Hepatocyte (in vitro differentiated cells): ENCODE measurements at regions not wholly inside any gene's neighbourhood (a gene's known extent, or its start where the extent isn't known, plus 50 kb on each side); places are given as distances from the start of the nearest gene placed in this dataset.

ENCODE experiments used
- EZH2 ChIP-seq: fragments of 200-600 bp; sonication (generic); IDR thresholded peaks from 2 replicates; pipeline ENCODE4 v1.6.1; 2016; ENCODE audit warnings: antibody characterized with exemption, mild to moderate bottlenecking, borderline replicate concordance
- TF ChIP-seq, protein P1 (sequence below): fragments of 200-600 bp; sonication (generic); IDR thresholded peaks from 2 replicates; pipeline ENCODE4 v1.5.1; 2016; ENCODE audit warnings: antibody characterized with exemption, mild to moderate bottlenecking; ENCODE audit not compliant: poor library complexity

DNA sequence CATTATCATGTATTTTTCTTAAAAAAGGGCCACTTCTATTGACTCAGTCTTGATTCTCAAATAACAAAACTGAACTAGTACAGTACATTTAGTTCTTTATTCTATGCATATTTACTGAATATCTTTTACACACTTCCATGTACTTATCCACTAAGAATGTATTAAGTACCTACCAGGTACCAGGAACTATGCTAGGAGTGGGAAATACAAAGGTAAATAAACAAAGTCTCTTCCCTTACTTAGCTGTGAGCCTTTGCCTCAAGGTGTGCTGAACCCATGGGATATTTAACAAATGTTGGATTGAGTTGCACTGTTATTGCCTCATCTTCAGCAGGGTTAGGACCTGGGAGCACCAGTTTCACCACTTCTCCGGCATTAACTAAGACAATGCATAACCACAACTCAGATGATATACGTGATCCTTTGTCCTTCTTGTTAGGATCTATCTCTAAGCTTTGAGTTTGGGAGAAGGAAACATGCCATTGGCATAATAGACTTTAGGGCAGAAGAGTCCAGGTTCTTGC, 533.9 kb downstream of the TFAP2B start:
- no peak for TF ChIP-seq EZH2
- TF ChIP-seq, protein P1, sequence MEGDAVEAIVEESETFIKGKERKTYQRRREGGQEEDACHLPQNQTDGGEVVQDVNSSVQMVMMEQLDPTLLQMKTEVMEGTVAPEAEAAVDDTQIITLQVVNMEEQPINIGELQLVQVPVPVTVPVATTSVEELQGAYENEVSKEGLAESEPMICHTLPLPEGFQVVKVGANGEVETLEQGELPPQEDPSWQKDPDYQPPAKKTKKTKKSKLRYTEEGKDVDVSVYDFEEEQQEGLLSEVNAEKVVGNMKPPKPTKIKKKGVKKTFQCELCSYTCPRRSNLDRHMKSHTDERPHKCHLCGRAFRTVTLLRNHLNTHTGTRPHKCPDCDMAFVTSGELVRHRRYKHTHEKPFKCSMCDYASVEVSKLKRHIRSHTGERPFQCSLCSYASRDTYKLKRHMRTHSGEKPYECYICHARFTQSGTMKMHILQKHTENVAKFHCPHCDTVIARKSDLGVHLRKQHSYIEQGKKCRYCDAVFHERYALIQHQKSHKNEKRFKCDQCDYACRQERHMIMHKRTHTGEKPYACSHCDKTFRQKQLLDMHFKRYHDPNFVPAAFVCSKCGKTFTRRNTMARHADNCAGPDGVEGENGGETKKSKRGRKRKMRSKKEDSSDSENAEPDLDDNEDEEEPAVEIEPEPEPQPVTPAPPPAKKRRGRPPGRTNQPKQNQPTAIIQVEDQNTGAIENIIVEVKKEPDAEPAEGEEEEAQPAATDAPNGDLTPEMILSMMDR: no peak
